GM21528 (cell line): ENCODE measurements at regions not wholly inside any gene's neighbourhood (a gene's known extent, or its start where the extent isn't known, plus 50 kb on each side); places are given as distances from the start of the nearest gene placed in this dataset.
"Not testable (repeated sequence)": the region's sequence is repeated elsewhere in the genome, so short reads cannot be mapped to it uniquely, and the experiment has no call there.

Experiments
- ATAC-seq: cut with Tn5 transposase; IDR thresholded peaks from one replicate; pipeline ENCODE4 v1.9.1; 2021; ENCODE audit warnings: mild to moderate bottlenecking, moderate library complexity; ENCODE audit not compliant: unreplicated experiment, low FRiP score

GRCh38 chr13:111064661-111065060 lies 50.4 kb upstream of the ARHGEF7 start:
- no peak for ATAC-seq

- no peak for ATAC-seq
Observed at GRCh38 chr13:111062966-111063365, 52.1 kb upstream of the ARHGEF7 start.

GRCh38 chr13:111062305-111062704 lies 52.8 kb upstream of the ARHGEF7 start:
- no peak for ATAC-seq

- no peak for ATAC-seq
Observed at GRCh38 chr13:111061358-111062045, 53.6 kb upstream of the ARHGEF7 start.

GRCh38 chr13:111060237-111060919 lies 54.7 kb upstream of the ARHGEF7 start:
- no peak for ATAC-seq

- ATAC-seq, result no peak
Observed at GRCh38 chr13:111058796-111059506, 56.2 kb upstream of the ARHGEF7 start.

GRCh38 chr13:111058339-111058738 lies 56.8 kb upstream of the ARHGEF7 start:
- not testable (repeated sequence) for ATAC-seq

- ATAC-seq, result not testable (repeated sequence)
Observed at GRCh38 chr13:111051726-111052232, 63.3 kb upstream of the ARHGEF7 start.

GRCh38 chr13:111051041-111051725 lies 63.9 kb upstream of the ARHGEF7 start:
- ATAC-seq, result no peak

GRCh38 chr13:111050539-111050879 lies 64.6 kb upstream of the ARHGEF7 start:
- ATAC-seq, result no peak

- ATAC-seq, result no peak
Observed at GRCh38 chr13:111049791-111050538, 65.1 kb upstream of the ARHGEF7 start.

- no peak for ATAC-seq
Observed at GRCh38 chr13:111048387-111048786, 66.7 kb upstream of the ARHGEF7 start.

GRCh38 chr13:111047326-111047725 lies 67.8 kb upstream of the ARHGEF7 start:
- ATAC-seq, result no peak

GRCh38 chr13:111046590-111047141 lies 68.4 kb upstream of the ARHGEF7 start:
- peak; percentile 60 for ATAC-seq

- ATAC-seq, result no peak
Observed at GRCh38 chr13:111045170-111045569, 69.9 kb upstream of the ARHGEF7 start.

GRCh38 chr13:111044087-111044830 lies 70.9 kb upstream of the ARHGEF7 start:
- no peak for ATAC-seq

- no peak for ATAC-seq
Observed at GRCh38 chr13:111043575-111043982, 71.5 kb upstream of the ARHGEF7 start.

GRCh38 chr13:111042661-111043226 lies 72.4 kb upstream of the ARHGEF7 start:
- no peak for ATAC-seq

GRCh38 chr13:111040830-111041229 lies 74.3 kb upstream of the ARHGEF7 start:
- ATAC-seq, result no peak
